ENCODE measurements at regions not wholly inside any gene's neighbourhood (a gene's known extent, or its start where the extent isn't known, plus 50 kb on each side); places are given as distances from the start of the nearest gene placed in this dataset.
"Not testable (repeated sequence)": the region's sequence is repeated elsewhere in the genome, so short reads cannot be mapped to it uniquely, and the experiment has no call there.

GRCh38 chr2:216775043-216775453 lies 79.7 kb upstream of the IGFBP5 start:
- DNase-seq (ENCODE audit: low spot score): no peak

GRCh38 chr2:216774620-216775019 lies 79.3 kb upstream of the IGFBP5 start:
- DNase-seq (ENCODE audit: low spot score): no peak

GRCh38 chr2:216774180-216774579 lies 78.8 kb upstream of the IGFBP5 start:
- DNase-seq (ENCODE audit: low spot score): no peak

GRCh38 chr2:216773072-216773471 lies 77.7 kb upstream of the IGFBP5 start:
- DNase-seq (ENCODE audit: low spot score): no peak

GRCh38 chr2:216770717-216771116 lies 75.4 kb upstream of the IGFBP5 start:
- no peak for DNase-seq (ENCODE audit: low spot score)

GRCh38 chr2:216770050-216770449 lies 74.7 kb upstream of the IGFBP5 start:
- DNase-seq (ENCODE audit: low spot score): no peak

GRCh38 chr2:216769626-216770025 lies 74.3 kb upstream of the IGFBP5 start:
- no peak for DNase-seq (ENCODE audit: low spot score)

GRCh38 chr2:216768908-216769411 lies 73.6 kb upstream of the IGFBP5 start:
- DNase-seq (ENCODE audit: low spot score): no peak

GRCh38 chr2:216765761-216766262 lies 70.5 kb upstream of the IGFBP5 start:
- DNase-seq (ENCODE audit: low spot score): no peak

GRCh38 chr2:216763396-216763795 lies 68.0 kb upstream of the IGFBP5 start:
- DNase-seq (ENCODE audit: low spot score): no peak

- no peak for DNase-seq (ENCODE audit: low spot score)
Observed at GRCh38 chr2:216761809-216762208, 66.5 kb upstream of the IGFBP5 start.

GRCh38 chr2:216761133-216761532 lies 65.8 kb upstream of the IGFBP5 start:
- no peak for DNase-seq (ENCODE audit: low spot score)

GRCh38 chr2:216758256-216759155 lies 63.2 kb upstream of the IGFBP5 start:
- no peak for DNase-seq (ENCODE audit: low spot score)

- no peak for DNase-seq (ENCODE audit: low spot score)
Observed at GRCh38 chr2:216757532-216757931, 62.2 kb upstream of the IGFBP5 start.

GRCh38 chr2:216756435-216756834 lies 61.1 kb upstream of the IGFBP5 start:
- DNase-seq (ENCODE audit: low spot score): no peak

- DNase-seq (ENCODE audit: low spot score): no peak
Observed at GRCh38 chr2:216754812-216755211, 59.5 kb upstream of the IGFBP5 start.

- no peak for DNase-seq (ENCODE audit: low spot score)
Observed at GRCh38 chr2:216754336-216754735, 59.0 kb upstream of the IGFBP5 start.

GRCh38 chr2:216752855-216753505 lies 57.6 kb upstream of the IGFBP5 start:
- no peak for DNase-seq (ENCODE audit: low spot score)

GRCh38 chr2:216750750-216751149 lies 55.4 kb upstream of the IGFBP5 start:
- not testable (repeated sequence) for DNase-seq (ENCODE audit: low spot score)

- DNase-seq (ENCODE audit: low spot score): peak; percentile 16
Observed at GRCh38 chr2:216746268-216746667, 50.9 kb upstream of the IGFBP5 start.

GRCh38 chr2:216745453-216745852 lies 50.1 kb upstream of the IGFBP5 start:
- no peak for DNase-seq (ENCODE audit: low spot score)
